HG03439 (cell line): ENCODE measurements at regions not wholly inside any gene's neighbourhood (a gene's known extent, or its start where the extent isn't known, plus 50 kb on each side); places are given as distances from the start of the nearest gene placed in this dataset.
"Not testable (repeated sequence)": the region's sequence is repeated elsewhere in the genome, so short reads cannot be mapped to it uniquely, and the experiment has no call there.

Source experiments
- ATAC-seq: cut with Tn5 transposase; IDR thresholded peaks from one replicate; pipeline ENCODE4 v1.9.1; 2021; ENCODE audit warnings: mild to moderate bottlenecking, moderate library complexity; ENCODE audit not compliant: unreplicated experiment

- not testable (repeated sequence) for ATAC-seq
Measured at GRCh38 chrY:11151724-11152123, 1549.3 kb upstream of the USP9Y start.

GRCh38 chrY:11156100-11156499 is 1544.9 kb upstream of the USP9Y start:
- ATAC-seq, result not testable (repeated sequence)

- ATAC-seq, result not testable (repeated sequence)
Measured at GRCh38 chrY:11156846-11157245, 1544.2 kb upstream of the USP9Y start.

- ATAC-seq, result not testable (repeated sequence)
Measured at GRCh38 chrY:11177033-11177432, 1524.0 kb upstream of the USP9Y start.

GRCh38 chrY:11201133-11201532 is 1499.9 kb upstream of the USP9Y start:
- ATAC-seq, result not testable (repeated sequence)

DNA sequence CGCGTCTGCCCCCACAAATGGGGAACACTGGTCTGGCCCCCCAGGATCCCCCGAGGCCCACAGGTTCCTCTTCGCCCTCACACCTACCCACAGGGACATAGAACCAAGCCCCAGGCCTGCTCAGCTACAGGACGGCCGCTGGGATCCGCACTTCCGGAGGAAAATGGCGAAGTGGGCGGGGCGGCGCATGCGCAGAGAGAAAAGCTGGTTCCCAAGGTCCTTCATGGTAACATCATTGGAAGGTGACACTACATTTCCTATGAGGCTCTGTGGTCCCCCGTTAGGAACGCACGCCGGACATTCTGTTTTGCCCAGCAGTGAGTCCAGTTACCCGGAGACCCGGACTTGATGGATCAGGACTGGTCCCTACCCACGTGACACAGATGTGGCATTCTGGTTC is 1486.2 kb upstream of the USP9Y start:
- not testable (repeated sequence) for ATAC-seq
